ENCODE measurements at regions not wholly inside any gene's neighbourhood (a gene's known extent, or its start where the extent isn't known, plus 50 kb on each side); places are given as distances from the start of the nearest gene placed in this dataset.

DNA sequence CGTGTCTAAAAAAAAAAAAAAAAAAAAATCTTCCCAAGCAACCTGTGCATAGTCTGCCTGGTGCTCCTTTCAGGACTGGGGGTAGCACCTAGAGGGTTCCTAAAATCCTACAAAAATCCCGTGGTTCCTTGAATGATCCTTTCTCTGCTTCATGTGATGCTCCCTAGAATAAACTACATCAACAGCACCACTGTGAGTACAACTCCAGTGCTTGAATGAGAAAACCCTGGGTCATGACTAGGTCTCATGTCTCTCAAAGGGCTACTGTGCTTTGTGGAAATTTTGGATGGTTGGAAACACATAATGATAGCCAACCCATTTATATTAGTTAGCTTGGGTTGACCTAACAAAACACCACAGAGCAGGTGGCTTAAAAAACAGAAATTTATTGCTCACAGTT, 243.5 kb downstream of the OPA1 start (continued):
- TF ChIP-seq, protein P1, sequence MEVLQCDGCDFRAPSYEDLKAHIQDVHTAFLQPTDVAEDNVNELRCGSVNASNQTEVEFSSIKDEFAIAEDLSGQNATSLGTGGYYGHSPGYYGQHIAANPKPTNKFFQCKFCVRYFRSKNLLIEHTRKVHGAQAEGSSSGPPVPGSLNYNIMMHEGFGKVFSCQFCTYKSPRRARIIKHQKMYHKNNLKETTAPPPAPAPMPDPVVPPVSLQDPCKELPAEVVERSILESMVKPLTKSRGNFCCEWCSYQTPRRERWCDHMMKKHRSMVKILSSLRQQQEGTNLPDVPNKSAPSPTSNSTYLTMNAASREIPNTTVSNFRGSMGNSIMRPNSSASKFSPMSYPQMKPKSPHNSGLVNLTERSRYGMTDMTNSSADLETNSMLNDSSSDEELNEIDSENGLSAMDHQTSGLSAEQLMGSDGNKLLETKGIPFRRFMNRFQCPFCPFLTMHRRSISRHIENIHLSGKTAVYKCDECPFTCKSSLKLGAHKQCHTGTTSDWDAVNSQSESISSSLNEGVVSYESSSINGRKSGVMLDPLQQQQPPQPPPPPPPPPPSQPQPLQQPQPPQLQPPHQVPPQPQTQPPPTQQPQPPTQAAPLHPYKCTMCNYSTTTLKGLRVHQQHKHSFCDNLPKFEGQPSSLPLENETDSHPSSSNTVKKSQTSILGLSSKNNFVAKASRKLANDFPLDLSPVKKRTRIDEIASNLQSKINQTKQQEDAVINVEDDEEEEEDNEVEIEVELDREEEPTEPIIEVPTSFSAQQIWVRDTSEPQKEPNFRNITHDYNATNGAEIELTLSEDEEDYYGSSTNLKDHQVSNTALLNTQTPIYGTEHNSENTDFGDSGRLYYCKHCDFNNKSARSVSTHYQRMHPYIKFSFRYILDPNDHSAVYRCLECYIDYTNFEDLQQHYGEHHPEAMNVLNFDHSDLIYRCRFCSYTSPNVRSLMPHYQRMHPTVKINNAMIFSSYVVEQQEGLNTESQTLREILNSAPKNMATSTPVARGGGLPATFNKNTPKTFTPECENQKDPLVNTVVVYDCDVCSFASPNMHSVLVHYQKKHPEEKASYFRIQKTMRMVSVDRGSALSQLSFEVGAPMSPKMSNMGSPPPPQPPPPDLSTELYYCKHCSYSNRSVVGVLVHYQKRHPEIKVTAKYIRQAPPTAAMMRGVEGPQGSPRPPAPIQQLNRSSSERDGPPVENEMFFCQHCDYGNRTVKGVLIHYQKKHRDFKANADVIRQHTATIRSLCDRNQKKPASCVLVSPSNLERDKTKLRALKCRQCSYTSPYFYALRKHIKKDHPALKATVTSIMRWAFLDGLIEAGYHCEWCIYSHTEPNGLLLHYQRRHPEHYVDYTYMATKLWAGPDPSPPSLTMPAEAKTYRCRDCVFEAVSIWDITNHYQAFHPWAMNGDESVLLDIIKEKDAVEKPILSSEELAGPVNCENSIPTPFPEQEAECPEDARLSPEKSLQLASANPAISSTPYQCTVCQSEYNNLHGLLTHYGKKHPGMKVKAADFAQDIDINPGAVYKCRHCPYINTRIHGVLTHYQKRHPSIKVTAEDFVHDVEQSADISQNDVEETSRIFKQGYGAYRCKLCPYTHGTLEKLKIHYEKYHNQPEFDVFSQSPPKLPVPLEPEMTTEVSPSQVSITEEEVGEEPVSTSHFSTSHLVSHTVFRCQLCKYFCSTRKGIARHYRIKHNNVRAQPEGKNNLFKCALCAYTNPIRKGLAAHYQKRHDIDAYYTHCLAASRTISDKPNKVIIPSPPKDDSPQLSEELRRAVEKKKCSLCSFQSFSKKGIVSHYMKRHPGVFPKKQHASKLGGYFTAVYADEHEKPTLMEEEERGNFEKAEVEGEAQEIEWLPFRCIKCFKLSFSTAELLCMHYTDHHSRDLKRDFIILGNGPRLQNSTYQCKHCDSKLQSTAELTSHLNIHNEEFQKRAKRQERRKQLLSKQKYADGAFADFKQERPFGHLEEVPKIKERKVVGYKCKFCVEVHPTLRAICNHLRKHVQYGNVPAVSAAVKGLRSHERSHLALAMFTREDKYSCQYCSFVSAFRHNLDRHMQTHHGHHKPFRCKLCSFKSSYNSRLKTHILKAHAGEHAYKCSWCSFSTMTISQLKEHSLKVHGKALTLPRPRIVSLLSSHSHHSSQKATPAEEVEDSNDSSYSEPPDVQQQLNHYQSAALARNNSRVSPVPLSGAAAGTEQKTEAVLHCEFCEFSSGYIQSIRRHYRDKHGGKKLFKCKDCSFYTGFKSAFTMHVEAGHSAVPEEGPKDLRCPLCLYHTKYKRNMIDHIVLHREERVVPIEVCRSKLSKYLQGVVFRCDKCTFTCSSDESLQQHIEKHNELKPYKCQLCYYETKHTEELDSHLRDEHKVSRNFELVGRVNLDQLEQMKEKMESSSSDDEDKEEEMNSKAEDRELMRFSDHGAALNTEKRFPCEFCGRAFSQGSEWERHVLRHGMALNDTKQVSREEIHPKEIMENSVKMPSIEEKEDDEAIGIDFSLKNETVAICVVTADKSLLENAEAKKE (CRISPR knock-in tag; IDR thresholded peaks at IDR 0.05): no peak

DNA sequence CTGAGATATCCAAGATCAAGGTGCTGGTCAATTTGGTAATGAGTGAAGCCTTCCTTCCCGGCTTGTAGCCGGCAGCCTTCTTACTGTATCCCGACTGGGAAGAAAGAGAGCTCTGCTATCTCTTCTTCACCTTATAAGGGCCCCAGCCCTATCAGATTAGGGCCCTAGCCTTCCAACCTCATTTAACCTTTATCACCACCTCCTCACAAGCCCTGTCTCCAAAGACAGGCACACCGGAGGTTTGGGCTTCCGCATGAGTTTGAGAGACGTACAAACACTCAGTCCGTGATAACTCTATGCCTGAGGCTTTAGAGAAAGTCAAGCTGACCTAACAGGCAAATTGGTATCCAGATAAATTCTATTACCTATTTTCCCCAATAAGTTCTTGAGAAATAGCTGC, 243.9 kb downstream of the OPA1 start:
- Histone ChIP-seq H3K36me3 (ENCODE audit: insufficient read depth) (no peaks in the 10 kb centered on the region), H3K4me3 (no peak overlapping the region), H3K27me3 (ENCODE audit: insufficient read depth) (no peaks in the 10 kb centered on the region), H3K9me2 (ENCODE audit: insufficient read depth) (no peaks in the 10 kb centered on the region), H3K4me1 (ENCODE audit: insufficient read depth) (peaks cover under 1% of the 10 kb centered on the region; the same call in 1 of the 2 replicates), H2AFZ (no peak overlapping the region), H4K20me1 (replicated peaks; ENCODE audit: insufficient read depth) (no peaks in the 10 kb centered on the region), H3K79me2 (replicated peaks; ENCODE audit: insufficient read depth) (no peaks in the 10 kb centered on the region), H3F3A (replicated peaks; ENCODE audit: low read depth) (no peaks in the 10 kb centered on the region), H3K27ac (ENCODE audit: low read depth) (no peak overlapping the region), H3K4me2 (no peak overlapping the region)
- Mint-ChIP-seq H3K36me3 (ENCODE audit: low read depth) (no peaks in the 10 kb centered on the region), H3K27ac (no peak overlapping the region), H3K9me3 (no peaks in the 10 kb centered on the region; the same call in 2 of the 3 replicates), H3K4me3 (no peak overlapping the region), H3K4me1 (no peaks in the 10 kb centered on the region), H3K27me3 (ENCODE audit: insufficient read depth, low read depth, poor library complexity) (peaks cover 6% of the 10 kb centered on the region)
- no peak for ATAC-seq
- DNase-seq (ENCODE audit: low spot score): no peak
- no peak for TF ChIP-seq STAT1 (IDR thresholded peaks at IDR 0.05; ENCODE audit: unreplicated experiment)
- TF ChIP-seq, protein P1 (CRISPR knock-in tag; IDR thresholded peaks at IDR 0.05): no peak
- no peak for TF ChIP-seq EZH2phosphoT487 (IDR thresholded peaks at IDR 0.05; ENCODE audit: unreplicated experiment)
- TF ChIP-seq, protein P2, sequence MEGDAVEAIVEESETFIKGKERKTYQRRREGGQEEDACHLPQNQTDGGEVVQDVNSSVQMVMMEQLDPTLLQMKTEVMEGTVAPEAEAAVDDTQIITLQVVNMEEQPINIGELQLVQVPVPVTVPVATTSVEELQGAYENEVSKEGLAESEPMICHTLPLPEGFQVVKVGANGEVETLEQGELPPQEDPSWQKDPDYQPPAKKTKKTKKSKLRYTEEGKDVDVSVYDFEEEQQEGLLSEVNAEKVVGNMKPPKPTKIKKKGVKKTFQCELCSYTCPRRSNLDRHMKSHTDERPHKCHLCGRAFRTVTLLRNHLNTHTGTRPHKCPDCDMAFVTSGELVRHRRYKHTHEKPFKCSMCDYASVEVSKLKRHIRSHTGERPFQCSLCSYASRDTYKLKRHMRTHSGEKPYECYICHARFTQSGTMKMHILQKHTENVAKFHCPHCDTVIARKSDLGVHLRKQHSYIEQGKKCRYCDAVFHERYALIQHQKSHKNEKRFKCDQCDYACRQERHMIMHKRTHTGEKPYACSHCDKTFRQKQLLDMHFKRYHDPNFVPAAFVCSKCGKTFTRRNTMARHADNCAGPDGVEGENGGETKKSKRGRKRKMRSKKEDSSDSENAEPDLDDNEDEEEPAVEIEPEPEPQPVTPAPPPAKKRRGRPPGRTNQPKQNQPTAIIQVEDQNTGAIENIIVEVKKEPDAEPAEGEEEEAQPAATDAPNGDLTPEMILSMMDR (conservative IDR thresholded peaks at IDR 0.05; ENCODE audit: low read depth in 2 of 2): no peak
- TF ChIP-seq POLR2AphosphoS5 (IDR thresholded peaks at IDR 0.05; ENCODE audit: low read depth): no peak
- no peak for TF ChIP-seq NANOG (IDR thresholded peaks at IDR 0.05; ENCODE audit: borderline replicate concordance)
- TF ChIP-seq ZNF331 (CRISPR knock-in tag; IDR thresholded peaks at IDR 0.05; ENCODE audit: low read depth): no peak
